ENCODE measurements at regions not wholly inside any gene's neighbourhood (a gene's known extent, or its start where the extent isn't known, plus 50 kb on each side); places are given as distances from the start of the nearest gene placed in this dataset.

DNA sequence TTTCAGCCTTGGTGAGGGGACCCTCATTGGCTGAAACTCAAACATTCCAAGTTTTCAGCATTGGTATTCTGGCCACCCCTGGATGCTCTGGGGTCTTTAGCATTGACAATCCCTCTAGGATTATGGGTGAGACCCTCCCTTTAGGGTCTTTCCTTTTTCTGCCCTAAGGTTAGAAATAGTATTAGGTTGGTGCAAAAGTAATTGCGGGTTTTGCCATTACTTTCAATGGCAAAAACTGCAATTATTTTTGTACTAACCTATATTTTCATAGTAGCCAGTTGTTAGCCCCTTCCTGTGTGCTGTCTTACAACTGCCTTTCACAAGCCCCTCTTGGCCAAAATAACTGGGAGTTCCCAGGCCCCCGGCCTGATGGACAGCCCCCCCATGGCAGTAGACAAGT, 648.4 kb downstream of the PTPRU start:
- TF ChIP-seq, protein P1, sequence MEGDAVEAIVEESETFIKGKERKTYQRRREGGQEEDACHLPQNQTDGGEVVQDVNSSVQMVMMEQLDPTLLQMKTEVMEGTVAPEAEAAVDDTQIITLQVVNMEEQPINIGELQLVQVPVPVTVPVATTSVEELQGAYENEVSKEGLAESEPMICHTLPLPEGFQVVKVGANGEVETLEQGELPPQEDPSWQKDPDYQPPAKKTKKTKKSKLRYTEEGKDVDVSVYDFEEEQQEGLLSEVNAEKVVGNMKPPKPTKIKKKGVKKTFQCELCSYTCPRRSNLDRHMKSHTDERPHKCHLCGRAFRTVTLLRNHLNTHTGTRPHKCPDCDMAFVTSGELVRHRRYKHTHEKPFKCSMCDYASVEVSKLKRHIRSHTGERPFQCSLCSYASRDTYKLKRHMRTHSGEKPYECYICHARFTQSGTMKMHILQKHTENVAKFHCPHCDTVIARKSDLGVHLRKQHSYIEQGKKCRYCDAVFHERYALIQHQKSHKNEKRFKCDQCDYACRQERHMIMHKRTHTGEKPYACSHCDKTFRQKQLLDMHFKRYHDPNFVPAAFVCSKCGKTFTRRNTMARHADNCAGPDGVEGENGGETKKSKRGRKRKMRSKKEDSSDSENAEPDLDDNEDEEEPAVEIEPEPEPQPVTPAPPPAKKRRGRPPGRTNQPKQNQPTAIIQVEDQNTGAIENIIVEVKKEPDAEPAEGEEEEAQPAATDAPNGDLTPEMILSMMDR (IDR thresholded peaks at IDR 0.05): no peak
- TF ChIP-seq POLR2A (IDR thresholded peaks at IDR 0.05): no peak

All from thyroid gland (tissue), 4 donors.